ENCODE measurements at regions not wholly inside any gene's neighbourhood (a gene's known extent, or its start where the extent isn't known, plus 50 kb on each side); places are given as distances from the start of the nearest gene placed in this dataset.

DNA sequence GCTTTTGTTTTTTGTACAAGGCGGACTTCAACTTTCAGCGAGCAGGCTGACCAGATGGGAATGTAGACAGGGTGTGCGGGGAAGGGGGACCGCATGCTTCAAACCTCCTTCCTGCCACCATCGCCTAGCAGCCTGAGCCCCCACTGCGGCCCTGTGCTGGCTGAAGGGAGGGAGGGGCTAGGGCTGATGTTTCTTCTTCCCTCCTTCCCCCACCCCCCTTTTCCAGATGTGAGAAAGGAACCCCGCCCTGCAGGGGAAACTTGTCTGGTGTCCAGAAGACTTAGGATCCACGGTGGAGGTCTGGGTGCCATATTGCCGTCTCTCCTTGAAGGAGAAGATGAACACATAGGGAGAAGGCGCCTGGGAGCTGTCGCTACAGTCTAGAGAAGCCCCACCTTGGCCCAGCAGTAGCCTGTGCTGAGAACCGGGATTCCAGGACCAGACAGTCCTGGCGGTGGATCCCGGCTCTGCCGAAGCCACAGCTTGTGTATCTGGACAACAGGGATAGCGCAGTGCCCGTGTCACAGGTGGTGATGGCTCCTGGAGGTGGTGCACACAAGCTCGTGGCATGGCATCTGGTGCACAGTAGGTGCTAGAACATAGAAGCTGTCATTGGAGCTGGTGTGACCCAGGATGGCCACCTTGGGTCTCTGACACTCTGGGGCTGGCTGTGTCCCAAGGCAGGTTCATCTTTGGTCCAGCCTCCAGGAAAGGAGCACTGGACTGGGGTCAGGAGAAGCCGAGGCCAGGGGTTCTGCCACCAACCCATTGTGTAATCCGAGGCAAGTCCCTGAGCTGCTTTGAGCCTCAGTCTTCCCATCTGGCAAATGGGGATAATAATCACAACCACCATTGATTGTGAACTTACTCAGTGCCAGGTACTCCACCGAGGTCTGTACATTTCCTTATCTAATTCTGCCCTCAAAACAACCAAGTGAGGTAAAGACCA, 205.6 kb downstream of the C9orf50 start:
- CTCF ChIA-PET (ENCODE audit: partially characterized antibody): interaction anchor here (0.7 to 2.0 kb wide), 7 partner anchors 16 to 280 kb away, joined by 3 to 8 read pairs (median 3); no protein-coding TSS in a partner anchor
- no peak for DNase-seq (ENCODE audit: low read depth in 1 of 2, low spot score in 2 of 2)

More for the DNA sequence above, 205.6 kb downstream of the C9orf50 start:
- Histone ChIP-seq H3K36me3 (ENCODE audit: control insufficient read depth in 2 of 4, insufficient read depth in 4 of 4, low read length in 3 of 4) (no peaks in the 10 kb centered on the region), H3K4ac (replicated peaks; ENCODE audit: insufficient read length, low read depth, low read length) (no peak overlapping the region), H2AK5ac (ENCODE audit: low read depth, low read length) (peak overlapping the region; percentile 46; the same call in 1 of the 2 replicates), H3K23ac (ENCODE audit: insufficient read length) (no peak overlapping the region), H4K5ac (ENCODE audit: insufficient read length, low read depth, low read length) (no peak overlapping the region), H3K79me2 (ENCODE audit: control insufficient read depth in 1 of 2, insufficient read depth in 2 of 2, low read length in 2 of 2) (no peaks in the 10 kb centered on the region), H3K9me3 (ENCODE audit: insufficient read depth in 2 of 2, low read depth in 1 of 2, low read length in 1 of 2) (peaks cover 0 to 3% of the 10 kb centered on the region in 2 experiments; a peak in 2 of 4 replicates), H4K20me1 (replicated peaks in 1 of 2; ENCODE audit: control insufficient read depth in 1 of 2, insufficient read depth in 2 of 2, low read length in 2 of 2) (peaks cover 0 to 2% of the 10 kb centered on the region in 2 experiments), H2BK15ac (ENCODE audit: low read length) (peak overlapping the region; percentile 74; the same call in 1 of the 2 replicates), H3K4me2 (ENCODE audit: insufficient read depth in 1 of 2, low read depth in 2 of 2, low read length in 2 of 2) (peak overlapping the region; percentile 27 to 69; a peak in 3 of 4 replicates), H3K4me3 (ENCODE audit: extremely low read depth in 1 of 4, insufficient read depth in 2 of 4, low read depth in 3 of 4, low read length in 4 of 4) (peak overlapping the region in 1 of 4 experiments; percentile 88; a peak in 3 of 8 replicates), H4K8ac (ENCODE audit: extremely low read depth, insufficient read depth, low read length) (no peak overlapping the region), H3K27me3 (replicated peaks in 1 of 4; ENCODE audit: control insufficient read depth in 3 of 4, extremely low read depth in 1 of 4, insufficient read depth in 3 of 4, low read length in 3 of 4) (peaks cover 0 to 6% (median 0%) of the 10 kb centered on the region in 4 experiments; a peak in 5 of 7 replicates), H3K14ac (ENCODE audit: insufficient read length) (no peak overlapping the region), H2BK12ac (ENCODE audit: low read depth, low read length) (peak overlapping the region; percentile 18; the same call in 1 of the 2 replicates), H2AFZ (ENCODE audit: low read length) (no peak overlapping the region), H3K4me1 (replicated peaks in 1 of 4; ENCODE audit: control insufficient read depth in 3 of 4, insufficient read depth in 4 of 4, low read length in 3 of 4) (peaks cover 0 to 24% (median 18%) of the 10 kb centered on the region in 4 experiments; a peak in 6 of 7 replicates), H3K23me2 (ENCODE audit: low read depth, low read length) (peaks cover 3% of the 10 kb centered on the region; the same call in 1 of the 2 replicates), H3K18ac (ENCODE audit: extremely low read depth, low read length) (0 out of 2 replicates have a peak overlapping the region, but pooled peaks have one; percentile 87), H2BK5ac (ENCODE audit: low read depth, low read length) (no peak overlapping the region), H4K91ac (replicated peaks; ENCODE audit: insufficient read length, low read length) (no peak overlapping the region), H3K56ac (replicated peaks; ENCODE audit: insufficient read length, low read depth, low read length) (no peak overlapping the region), H2BK20ac (ENCODE audit: low read length) (0 out of 2 replicates have a peak overlapping the region, but pooled peaks have one; percentile 13), H3K27ac (ENCODE audit: low read depth, low read length) (no peak overlapping the region), H3K9ac (replicated peaks in 1 of 4; ENCODE audit: extremely low read depth in 1 of 4, low read depth in 3 of 4, low read length in 3 of 4) (no peak overlapping the region), H3K79me1 (ENCODE audit: low read depth, low read length) (no peaks in the 10 kb centered on the region), H2BK120ac (replicated peaks; ENCODE audit: low read depth, low read length) (no peak overlapping the region)
- WGBS, 2 experiments (ENCODE audit: extremely low coverage in 1 of 2, insufficient coverage in 1 of 2, insufficient read length in 1 of 2, insufficient replicate concordance in 2 of 2, low coverage in 1 of 2, low lambda C conversion rate in 2 of 2, missing lambda C conversion rate in 1 of 2): 83% methylated on average over 16 of the region's 21 CpGs; no CpG with 5 or more reads in 1 of the 2 experiments
- POLR2A ChIA-PET (ENCODE audit: partially characterized antibody): interaction anchor here (1.0 to 1.9 kb wide), 4 partner anchors 16 to 81 kb away, joined by 3 to 5 read pairs (median 4); no protein-coding TSS in a partner anchor
- FAIRE-seq: no peak
- TF ChIP-seq, protein P1, sequence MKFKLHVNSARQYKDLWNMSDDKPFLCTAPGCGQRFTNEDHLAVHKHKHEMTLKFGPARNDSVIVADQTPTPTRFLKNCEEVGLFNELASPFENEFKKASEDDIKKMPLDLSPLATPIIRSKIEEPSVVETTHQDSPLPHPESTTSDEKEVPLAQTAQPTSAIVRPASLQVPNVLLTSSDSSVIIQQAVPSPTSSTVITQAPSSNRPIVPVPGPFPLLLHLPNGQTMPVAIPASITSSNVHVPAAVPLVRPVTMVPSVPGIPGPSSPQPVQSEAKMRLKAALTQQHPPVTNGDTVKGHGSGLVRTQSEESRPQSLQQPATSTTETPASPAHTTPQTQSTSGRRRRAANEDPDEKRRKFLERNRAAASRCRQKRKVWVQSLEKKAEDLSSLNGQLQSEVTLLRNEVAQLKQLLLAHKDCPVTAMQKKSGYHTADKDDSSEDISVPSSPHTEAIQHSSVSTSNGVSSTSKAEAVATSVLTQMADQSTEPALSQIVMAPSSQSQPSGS (IDR thresholded peaks at IDR 0.05; ENCODE audit: low read length): no peak
- no peak for TF ChIP-seq GTF2F1 (IDR thresholded peaks at IDR 0.05; ENCODE audit: borderline replicate concordance, low read depth, low read length)
- TF ChIP-seq POLR2AphosphoS5 (IDR thresholded peaks at IDR 0.05; ENCODE audit: low read depth, low read length): no peak
- no peak for TF ChIP-seq KDM5A (IDR thresholded peaks at IDR 0.05; ENCODE audit: low read length)
- TF ChIP-seq KDM1A (IDR thresholded peaks at IDR 0.05; ENCODE audit: borderline replicate concordance, low read length): peak; percentile 87; the same call in 1 of the 2 replicates
- TF ChIP-seq, protein P2, sequence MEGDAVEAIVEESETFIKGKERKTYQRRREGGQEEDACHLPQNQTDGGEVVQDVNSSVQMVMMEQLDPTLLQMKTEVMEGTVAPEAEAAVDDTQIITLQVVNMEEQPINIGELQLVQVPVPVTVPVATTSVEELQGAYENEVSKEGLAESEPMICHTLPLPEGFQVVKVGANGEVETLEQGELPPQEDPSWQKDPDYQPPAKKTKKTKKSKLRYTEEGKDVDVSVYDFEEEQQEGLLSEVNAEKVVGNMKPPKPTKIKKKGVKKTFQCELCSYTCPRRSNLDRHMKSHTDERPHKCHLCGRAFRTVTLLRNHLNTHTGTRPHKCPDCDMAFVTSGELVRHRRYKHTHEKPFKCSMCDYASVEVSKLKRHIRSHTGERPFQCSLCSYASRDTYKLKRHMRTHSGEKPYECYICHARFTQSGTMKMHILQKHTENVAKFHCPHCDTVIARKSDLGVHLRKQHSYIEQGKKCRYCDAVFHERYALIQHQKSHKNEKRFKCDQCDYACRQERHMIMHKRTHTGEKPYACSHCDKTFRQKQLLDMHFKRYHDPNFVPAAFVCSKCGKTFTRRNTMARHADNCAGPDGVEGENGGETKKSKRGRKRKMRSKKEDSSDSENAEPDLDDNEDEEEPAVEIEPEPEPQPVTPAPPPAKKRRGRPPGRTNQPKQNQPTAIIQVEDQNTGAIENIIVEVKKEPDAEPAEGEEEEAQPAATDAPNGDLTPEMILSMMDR (IDR thresholded peaks at IDR 0.05; ENCODE audit: control extremely low read depth in 1 of 3, insufficient read depth in 1 of 3, low read depth in 1 of 3, low read length in 3 of 3): no peak
